ENCODE measurements at regions not wholly inside any gene's neighbourhood (a gene's known extent, or its start where the extent isn't known, plus 50 kb on each side); places are given as distances from the start of the nearest gene placed in this dataset.

- H3K27me3 ChIP-seq (ENCODE audit: insufficient read depth, poor library complexity, severe bottlenecking): no peaks in the 10 kb centered on the region
- no peak for TF ChIP-seq CTCF (IDR thresholded peaks at IDR 0.05; ENCODE audit: poor library complexity, severe bottlenecking)
- no peaks in the 10 kb centered on the region for H3K9me3 ChIP-seq (ENCODE audit: severe bottlenecking)
- no peak for ATAC-seq (ENCODE audit: low read depth)
- no peak overlapping the region for H3K4me3 ChIP-seq (ENCODE audit: severe bottlenecking)
- no peaks in the 10 kb centered on the region for H3K4me1 ChIP-seq (ENCODE audit: insufficient read depth, poor library complexity, severe bottlenecking)
- H3K36me3 ChIP-seq (ENCODE audit: low read depth): no peaks in the 10 kb centered on the region
- no peak overlapping the region for H3K27ac ChIP-seq (ENCODE audit: poor library complexity, severe bottlenecking)
- no peak for DNase-seq (ENCODE audit: low spot score)
These were observed 146.3 kb downstream of the CDCA7 start for GRCh38 chr2:173500953-173501352.

- H3K9me3 ChIP-seq (ENCODE audit: severe bottlenecking): no peaks in the 10 kb centered on the region
- no peak for ATAC-seq (ENCODE audit: low read depth)
These were observed 147.6 kb downstream of the CDCA7 start for GRCh38 chr2:173502296-173502695.

GRCh38 chr2:173511357-173511756 lies 156.7 kb downstream of the CDCA7 start:
- no peak for TF ChIP-seq CTCF (IDR thresholded peaks at IDR 0.05; ENCODE audit: poor library complexity, severe bottlenecking)
- no peaks in the 10 kb centered on the region for H3K4me1 ChIP-seq (ENCODE audit: insufficient read depth, poor library complexity, severe bottlenecking)
- no peaks in the 10 kb centered on the region for H3K27me3 ChIP-seq (ENCODE audit: insufficient read depth, poor library complexity, severe bottlenecking)
- ATAC-seq (ENCODE audit: low read depth) (0 out of 3 replicates have a peak, but pooled peaks have one; percentile 25), DNase-seq (ENCODE audit: low spot score) (no peak)
- no peaks in the 10 kb centered on the region for H3K9me3 ChIP-seq (ENCODE audit: severe bottlenecking)
- no peak overlapping the region for H3K4me3 ChIP-seq (ENCODE audit: severe bottlenecking)
- H3K27ac ChIP-seq (ENCODE audit: poor library complexity, severe bottlenecking): no peak overlapping the region
- H3K36me3 ChIP-seq (ENCODE audit: low read depth): no peaks in the 10 kb centered on the region

More at GRCh38 chr2:173502296-173502695, 147.6 kb downstream of the CDCA7 start:
- DNase-seq (ENCODE audit: low spot score): no peak
- no peaks in the 10 kb centered on the region for H3K4me1 ChIP-seq (ENCODE audit: insufficient read depth, poor library complexity, severe bottlenecking)
- TF ChIP-seq CTCF (IDR thresholded peaks at IDR 0.05; ENCODE audit: poor library complexity, severe bottlenecking): no peak
- no peak overlapping the region for H3K4me3 ChIP-seq (ENCODE audit: severe bottlenecking)
- H3K36me3 ChIP-seq (ENCODE audit: low read depth): no peaks in the 10 kb centered on the region
- no peaks in the 10 kb centered on the region for H3K27me3 ChIP-seq (ENCODE audit: insufficient read depth, poor library complexity, severe bottlenecking)
- H3K27ac ChIP-seq (ENCODE audit: poor library complexity, severe bottlenecking): no peak overlapping the region

GRCh38 chr2:173511942-173512341 lies 157.3 kb downstream of the CDCA7 start:
- TF ChIP-seq CTCF (IDR thresholded peaks at IDR 0.05; ENCODE audit: poor library complexity, severe bottlenecking): no peak
- Histone ChIP-seq H3K4me3 (ENCODE audit: severe bottlenecking) (no peak overlapping the region), H3K27ac (ENCODE audit: poor library complexity, severe bottlenecking) (no peak overlapping the region), H3K9me3 (ENCODE audit: severe bottlenecking) (no peaks in the 10 kb centered on the region), H3K4me1 (ENCODE audit: insufficient read depth, poor library complexity, severe bottlenecking) (no peaks in the 10 kb centered on the region), H3K36me3 (ENCODE audit: low read depth) (no peaks in the 10 kb centered on the region), H3K27me3 (ENCODE audit: insufficient read depth, poor library complexity, severe bottlenecking) (no peaks in the 10 kb centered on the region)
- ATAC-seq (ENCODE audit: low read depth) (no peak), DNase-seq (ENCODE audit: low spot score) (no peak)

GRCh38 chr2:173513107-173513727 lies 158.5 kb downstream of the CDCA7 start:
- no peak for DNase-seq (ENCODE audit: low spot score)
- ATAC-seq (ENCODE audit: low read depth): no peak
- Histone ChIP-seq H3K9me3 (ENCODE audit: severe bottlenecking) (no peaks in the 10 kb centered on the region), H3K27me3 (ENCODE audit: insufficient read depth, poor library complexity, severe bottlenecking) (no peaks in the 10 kb centered on the region), H3K4me3 (ENCODE audit: severe bottlenecking) (no peak overlapping the region), H3K36me3 (ENCODE audit: low read depth) (no peaks in the 10 kb centered on the region), H3K4me1 (ENCODE audit: insufficient read depth, poor library complexity, severe bottlenecking) (no peaks in the 10 kb centered on the region), H3K27ac (ENCODE audit: poor library complexity, severe bottlenecking) (no peak overlapping the region)
- no peak for TF ChIP-seq CTCF (IDR thresholded peaks at IDR 0.05; ENCODE audit: poor library complexity, severe bottlenecking)
